Thyroid gland (tissue), 4 donors: ENCODE measurements at regions not wholly inside any gene's neighbourhood (a gene's known extent, or its start where the extent isn't known, plus 50 kb on each side); places are given as distances from the start of the nearest gene placed in this dataset.

Source experiments
- CTCF ChIP-seq, 6 experiments: fragments of 200-600 bp in 3 of 6; fragments of 450-650 bp in 3 of 6; sonication (generic) in 3 of 6; IDR thresholded peaks; one replicate each; pipeline ENCODE4 v1.5.1; 2016 to 2019; ENCODE audit warnings: antibody characterized with exemption in 6 of 6, mild to moderate bottlenecking in 2 of 6, inconsistent platforms in 1 of 6, moderate library complexity in 1 of 6
- POLR2A ChIP-seq, 2 donors: fragments of 450-650 bp; IDR thresholded peaks; one replicate each; pipeline ENCODE4 v1.6.1; 2017; ENCODE audit warnings: antibody characterized with exemption in 2 of 2, mild to moderate bottlenecking in 2 of 2, moderate library complexity in 1 of 2

GRCh38 chrX:88072339-88073030 is 554.9 kb downstream of the KLHL4 start:
- TF ChIP-seq POLR2A (IDR thresholded peaks at IDR 0.05), result no peak
- TF ChIP-seq CTCF (IDR thresholded peaks at IDR 0.05), result no peak
